ENCODE measurements at regions not wholly inside any gene's neighbourhood (a gene's known extent, or its start where the extent isn't known, plus 50 kb on each side); places are given as distances from the start of the nearest gene placed in this dataset.
"Not testable (repeated sequence)": the region's sequence is repeated elsewhere in the genome, so short reads cannot be mapped to it uniquely, and the experiment has no call there.

DNA sequence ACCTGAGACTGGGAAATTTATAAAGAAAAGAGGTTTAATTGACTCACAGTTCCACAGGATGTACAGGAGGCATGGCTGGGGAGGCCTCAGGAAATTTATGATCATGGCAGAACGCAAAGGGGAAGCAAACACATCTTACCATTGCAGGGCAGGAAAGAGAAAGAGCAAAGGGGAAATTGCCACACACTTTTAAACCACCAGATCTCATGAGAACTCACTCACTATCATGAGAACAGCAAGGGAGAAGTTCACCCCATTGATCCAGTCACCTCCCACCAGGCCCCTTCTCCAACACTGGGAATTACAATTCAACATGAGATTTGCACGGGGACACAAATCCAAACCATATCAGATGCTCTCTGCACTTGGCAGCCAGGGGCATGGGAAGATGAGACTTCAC lies 592.8 kb downstream of the MATN1 start:
- H3K4me3 ChIP-seq; H3K4me1 ChIP-seq; DNase-seq (ENCODE audit: low read depth in 1 of 2, low spot score in 1 of 2); FAIRE-seq; H3K4me2 ChIP-seq; ATAC-seq; CTCF ChIA-PET; H3K27ac ChIP-seq; POLR2A ChIA-PET; H3K9me3 ChIP-seq: not testable (repeated sequence)
- 8% methylated on average over 2 of the region's 2 CpGs for WGBS (ENCODE audit: missing lambda C conversion rate)

DNA sequence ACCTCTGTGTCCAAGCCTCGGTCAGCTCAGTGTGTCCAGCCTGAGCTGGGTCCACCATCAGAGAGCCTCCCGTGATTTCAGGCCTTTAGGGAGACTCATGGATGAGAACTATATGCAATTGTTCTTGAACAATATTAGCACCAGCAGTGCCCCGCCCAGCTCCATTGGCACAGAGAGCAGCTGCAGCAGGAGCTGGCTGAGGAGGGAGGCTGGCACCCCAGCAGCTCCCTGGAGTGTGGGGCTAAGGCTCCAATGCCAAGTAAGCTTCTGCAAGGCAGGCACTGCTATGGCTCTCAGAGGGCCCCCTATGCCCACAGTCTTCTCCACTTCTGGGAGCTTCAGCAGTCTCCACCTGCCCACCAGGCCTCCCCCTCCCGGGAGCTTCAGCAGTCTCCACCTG lies 593.3 kb downstream of the MATN1 start:
- Histone ChIP-seq H3K4me1 (no peaks in the 10 kb centered on the region), H3K4me3 (no peak overlapping the region), H3K27ac (no peak overlapping the region), H3K9me3 (no peaks in the 10 kb centered on the region), H3K4me2 (no peak overlapping the region)
- WGBS (ENCODE audit: missing lambda C conversion rate): 0% methylated on average over 1 of the region's 4 CpGs
- FAIRE-seq: no peak
- CTCF ChIA-PET: interaction anchor here (0.5 kb wide), 1 partner anchor 48 kb away, joined by 3 read pairs; no protein-coding TSS in a partner anchor
- no peak for ATAC-seq
- POLR2A ChIA-PET: no interaction called here
- DNase-seq (ENCODE audit: low read depth in 1 of 2, low spot score in 1 of 2): no peak
- no peak for TF ChIP-seq NR3C1 (IDR thresholded peaks at IDR 0.05)
- TF ChIP-seq, protein P1, sequence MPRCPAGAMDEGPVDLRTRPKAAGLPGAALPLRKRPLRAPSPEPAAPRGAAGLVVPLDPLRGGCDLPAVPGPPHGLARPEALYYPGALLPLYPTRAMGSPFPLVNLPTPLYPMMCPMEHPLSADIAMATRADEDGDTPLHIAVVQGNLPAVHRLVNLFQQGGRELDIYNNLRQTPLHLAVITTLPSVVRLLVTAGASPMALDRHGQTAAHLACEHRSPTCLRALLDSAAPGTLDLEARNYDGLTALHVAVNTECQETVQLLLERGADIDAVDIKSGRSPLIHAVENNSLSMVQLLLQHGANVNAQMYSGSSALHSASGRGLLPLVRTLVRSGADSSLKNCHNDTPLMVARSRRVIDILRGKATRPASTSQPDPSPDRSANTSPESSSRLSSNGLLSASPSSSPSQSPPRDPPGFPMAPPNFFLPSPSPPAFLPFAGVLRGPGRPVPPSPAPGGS (IDR thresholded peaks at IDR 0.05): no peak
- TF ChIP-seq, protein P2, sequence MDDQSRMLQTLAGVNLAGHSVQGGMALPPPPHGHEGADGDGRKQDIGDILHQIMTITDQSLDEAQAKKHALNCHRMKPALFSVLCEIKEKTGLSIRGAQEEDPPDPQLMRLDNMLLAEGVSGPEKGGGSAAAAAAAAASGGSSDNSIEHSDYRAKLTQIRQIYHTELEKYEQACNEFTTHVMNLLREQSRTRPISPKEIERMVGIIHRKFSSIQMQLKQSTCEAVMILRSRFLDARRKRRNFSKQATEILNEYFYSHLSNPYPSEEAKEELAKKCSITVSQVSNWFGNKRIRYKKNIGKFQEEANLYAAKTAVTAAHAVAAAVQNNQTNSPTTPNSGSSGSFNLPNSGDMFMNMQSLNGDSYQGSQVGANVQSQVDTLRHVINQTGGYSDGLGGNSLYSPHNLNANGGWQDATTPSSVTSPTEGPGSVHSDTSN (IDR thresholded peaks at IDR 0.05): no peak
- TF ChIP-seq, protein P3, sequence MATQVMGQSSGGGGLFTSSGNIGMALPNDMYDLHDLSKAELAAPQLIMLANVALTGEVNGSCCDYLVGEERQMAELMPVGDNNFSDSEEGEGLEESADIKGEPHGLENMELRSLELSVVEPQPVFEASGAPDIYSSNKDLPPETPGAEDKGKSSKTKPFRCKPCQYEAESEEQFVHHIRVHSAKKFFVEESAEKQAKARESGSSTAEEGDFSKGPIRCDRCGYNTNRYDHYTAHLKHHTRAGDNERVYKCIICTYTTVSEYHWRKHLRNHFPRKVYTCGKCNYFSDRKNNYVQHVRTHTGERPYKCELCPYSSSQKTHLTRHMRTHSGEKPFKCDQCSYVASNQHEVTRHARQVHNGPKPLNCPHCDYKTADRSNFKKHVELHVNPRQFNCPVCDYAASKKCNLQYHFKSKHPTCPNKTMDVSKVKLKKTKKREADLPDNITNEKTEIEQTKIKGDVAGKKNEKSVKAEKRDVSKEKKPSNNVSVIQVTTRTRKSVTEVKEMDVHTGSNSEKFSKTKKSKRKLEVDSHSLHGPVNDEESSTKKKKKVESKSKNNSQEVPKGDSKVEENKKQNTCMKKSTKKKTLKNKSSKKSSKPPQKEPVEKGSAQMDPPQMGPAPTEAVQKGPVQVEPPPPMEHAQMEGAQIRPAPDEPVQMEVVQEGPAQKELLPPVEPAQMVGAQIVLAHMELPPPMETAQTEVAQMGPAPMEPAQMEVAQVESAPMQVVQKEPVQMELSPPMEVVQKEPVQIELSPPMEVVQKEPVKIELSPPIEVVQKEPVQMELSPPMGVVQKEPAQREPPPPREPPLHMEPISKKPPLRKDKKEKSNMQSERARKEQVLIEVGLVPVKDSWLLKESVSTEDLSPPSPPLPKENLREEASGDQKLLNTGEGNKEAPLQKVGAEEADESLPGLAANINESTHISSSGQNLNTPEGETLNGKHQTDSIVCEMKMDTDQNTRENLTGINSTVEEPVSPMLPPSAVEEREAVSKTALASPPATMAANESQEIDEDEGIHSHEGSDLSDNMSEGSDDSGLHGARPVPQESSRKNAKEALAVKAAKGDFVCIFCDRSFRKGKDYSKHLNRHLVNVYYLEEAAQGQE (IDR thresholded peaks at IDR 0.05): no peak
- TF ChIP-seq, protein P4, sequence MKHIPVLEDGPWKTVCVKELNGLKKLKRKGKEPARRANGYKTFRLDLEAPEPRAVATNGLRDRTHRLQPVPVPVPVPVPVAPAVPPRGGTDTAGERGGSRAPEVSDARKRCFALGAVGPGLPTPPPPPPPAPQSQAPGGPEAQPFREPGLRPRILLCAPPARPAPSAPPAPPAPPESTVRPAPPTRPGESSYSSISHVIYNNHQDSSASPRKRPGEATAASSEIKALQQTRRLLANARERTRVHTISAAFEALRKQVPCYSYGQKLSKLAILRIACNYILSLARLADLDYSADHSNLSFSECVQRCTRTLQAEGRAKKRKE (CRISPR knock-in tag; IDR thresholded peaks at IDR 0.05; ENCODE audit: low read depth): no peak
- TF ChIP-seq MAZ (IDR thresholded peaks at IDR 0.05; ENCODE audit: borderline replicate concordance, low read depth, low read length): no peak
- TF ChIP-seq, protein P5, sequence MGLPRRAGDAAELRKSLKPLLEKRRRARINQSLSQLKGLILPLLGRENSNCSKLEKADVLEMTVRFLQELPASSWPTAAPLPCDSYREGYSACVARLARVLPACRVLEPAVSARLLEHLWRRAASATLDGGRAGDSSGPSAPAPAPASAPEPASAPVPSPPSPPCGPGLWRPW (IDR thresholded peaks at IDR 0.05): no peak
- TF ChIP-seq, protein P6, sequence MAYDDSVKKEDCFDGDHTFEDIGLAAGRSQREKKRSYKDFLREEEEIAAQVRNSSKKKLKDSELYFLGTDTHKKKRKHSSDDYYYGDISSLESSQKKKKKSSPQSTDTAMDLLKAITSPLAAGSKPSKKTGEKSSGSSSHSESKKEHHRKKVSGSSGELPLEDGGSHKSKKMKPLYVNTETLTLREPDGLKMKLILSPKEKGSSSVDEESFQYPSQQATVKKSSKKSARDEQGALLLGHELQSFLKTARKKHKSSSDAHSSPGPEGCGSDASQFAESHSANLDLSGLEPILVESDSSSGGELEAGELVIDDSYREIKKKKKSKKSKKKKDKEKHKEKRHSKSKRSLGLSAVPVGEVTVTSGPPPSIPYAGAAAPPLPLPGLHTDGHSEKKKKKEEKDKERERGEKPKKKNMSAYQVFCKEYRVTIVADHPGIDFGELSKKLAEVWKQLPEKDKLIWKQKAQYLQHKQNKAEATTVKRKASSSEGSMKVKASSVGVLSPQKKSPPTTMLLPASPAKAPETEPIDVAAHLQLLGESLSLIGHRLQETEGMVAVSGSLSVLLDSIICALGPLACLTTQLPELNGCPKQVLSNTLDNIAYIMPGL (CRISPR knock-in tag; IDR thresholded peaks at IDR 0.05; ENCODE audit: borderline replicate concordance): no peak
- no peak for TF ChIP-seq FOSL2 (IDR thresholded peaks at IDR 0.05)
- TF ChIP-seq FOSL2 (CRISPR knock-in tag; IDR thresholded peaks at IDR 0.05): no peak
- TF ChIP-seq EP300 (IDR thresholded peaks at IDR 0.05): no peak
- no peak for TF ChIP-seq KDM1A (IDR thresholded peaks at IDR 0.05; ENCODE audit: low read depth)

DNA sequence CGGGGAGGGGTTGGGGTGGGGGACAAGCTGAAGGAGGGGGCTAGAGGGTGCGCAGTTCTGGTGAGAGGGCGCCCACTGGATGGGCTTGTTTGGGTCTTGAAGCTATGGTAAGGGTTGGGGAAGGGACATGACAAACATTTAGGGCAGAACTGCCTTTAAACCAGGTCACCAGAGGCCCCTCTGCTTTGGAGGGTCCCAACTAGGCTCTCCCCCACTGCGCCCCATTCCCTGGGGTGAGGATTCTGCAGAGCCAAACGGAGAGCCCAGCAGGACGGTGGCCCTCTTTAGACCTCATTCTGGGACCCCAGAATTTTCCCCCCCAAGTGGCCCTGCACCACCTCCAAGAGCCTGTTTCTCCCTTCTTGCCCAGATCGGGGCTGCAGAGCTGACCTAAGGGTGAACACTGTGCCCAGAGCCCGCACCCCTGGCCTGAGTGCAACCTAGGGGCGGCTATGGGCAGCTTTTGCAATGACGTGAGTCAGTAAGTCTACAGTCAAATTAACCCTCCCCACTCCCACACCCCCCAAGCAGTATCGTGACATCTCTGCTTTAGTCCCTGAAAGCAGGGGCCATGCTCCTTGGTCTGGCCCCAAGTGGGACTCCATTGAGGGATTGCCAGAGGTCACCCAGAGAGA lies 593.8 kb downstream of the MATN1 start:
- ChIA-PET POLR2A (no interaction called here), CTCF (interaction anchor here (0.5 to 1.8 kb wide), 2 partner anchors 49 to 893 kb away, joined by 3 to 6 read pairs; partner anchors contain the start of gene PTPRU)
- FAIRE-seq: no peak
- DNase-seq (ENCODE audit: low read depth in 1 of 2, low spot score in 1 of 2): no peak
- Histone ChIP-seq H3K4me3 (no peak overlapping the region), H3K4me1 (no peaks in the 10 kb centered on the region), H3K9me3 (no peaks in the 10 kb centered on the region), H3K27ac (no peak overlapping the region), H3K4me2 (no peak overlapping the region)
- 11% methylated on average over 8 of the region's 11 CpGs for WGBS (ENCODE audit: missing lambda C conversion rate)
- ATAC-seq: no peak
- TF ChIP-seq TP53 (CRISPR knock-in tag; IDR thresholded peaks at IDR 0.05) (no peak), SMC3 (IDR thresholded peaks at IDR 0.05) (no peak), RCOR1 (IDR thresholded peaks at IDR 0.05; ENCODE audit: low read depth, low read length) (no peak), MAZ (IDR thresholded peaks at IDR 0.05; ENCODE audit: borderline replicate concordance, low read depth, low read length) (no peak), RARB (CRISPR knock-in tag; IDR thresholded peaks at IDR 0.05) (no peak), RFX5 (IDR thresholded peaks at IDR 0.05) (no peak)
- TF ChIP-seq, protein P7, sequence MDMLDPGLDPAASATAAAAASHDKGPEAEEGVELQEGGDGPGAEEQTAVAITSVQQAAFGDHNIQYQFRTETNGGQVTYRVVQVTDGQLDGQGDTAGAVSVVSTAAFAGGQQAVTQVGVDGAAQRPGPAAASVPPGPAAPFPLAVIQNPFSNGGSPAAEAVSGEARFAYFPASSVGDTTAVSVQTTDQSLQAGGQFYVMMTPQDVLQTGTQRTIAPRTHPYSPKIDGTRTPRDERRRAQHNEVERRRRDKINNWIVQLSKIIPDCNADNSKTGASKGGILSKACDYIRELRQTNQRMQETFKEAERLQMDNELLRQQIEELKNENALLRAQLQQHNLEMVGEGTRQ (IDR thresholded peaks at IDR 0.05): no peak
- TF ChIP-seq, protein P3 (IDR thresholded peaks at IDR 0.05): no peak
